ENCODE measurements at regions not wholly inside any gene's neighbourhood (a gene's known extent, or its start where the extent isn't known, plus 50 kb on each side); places are given as distances from the start of the nearest gene placed in this dataset.

GRCh38 chr6:48928937-48929336 is 534.1 kb downstream of the MMUT start:
- TF ChIP-seq MAX (IDR thresholded peaks at IDR 0.05) (no peak), CTCF (IDR thresholded peaks at IDR 0.05; ENCODE audit: low read depth, low read length, missing input control) (no peak), EGR1 (IDR thresholded peaks at IDR 0.05; ENCODE audit: low read depth in 2 of 2) (no peak), SP1 (IDR thresholded peaks at IDR 0.05) (no peak), JUND (IDR thresholded peaks at IDR 0.05) (no peak), RAD21 (IDR thresholded peaks at IDR 0.05) (no peak), REST (IDR thresholded peaks at IDR 0.05) (no peak)

All from liver (tissue), 3 donors.